ENCODE measurements at regions not wholly inside any gene's neighbourhood (a gene's known extent, or its start where the extent isn't known, plus 50 kb on each side); places are given as distances from the start of the nearest gene placed in this dataset.

GRCh38 chr2:236673823-236674185 lies 104.2 kb downstream of the ACKR3 start:
- DNase-seq (ENCODE audit: low spot score): no peak

GRCh38 chr2:236674238-236674637 lies 104.6 kb downstream of the ACKR3 start:
- DNase-seq (ENCODE audit: low spot score): no peak

GRCh38 chr2:236674646-236675045 lies 105.0 kb downstream of the ACKR3 start:
- no peak for DNase-seq (ENCODE audit: low spot score)

- DNase-seq (ENCODE audit: low spot score): no peak
These were observed 105.4 kb downstream of the ACKR3 start for GRCh38 chr2:236675051-236675450.

- no peak for DNase-seq (ENCODE audit: low spot score)
These were observed 105.9 kb downstream of the ACKR3 start for GRCh38 chr2:236675526-236675925.

GRCh38 chr2:236676136-236676873 lies 106.7 kb downstream of the ACKR3 start:
- no peak for DNase-seq (ENCODE audit: low spot score)

GRCh38 chr2:236677368-236677767 lies 107.7 kb downstream of the ACKR3 start:
- DNase-seq (ENCODE audit: low spot score): no peak

- DNase-seq (ENCODE audit: low spot score): no peak
These were observed 108.8 kb downstream of the ACKR3 start for GRCh38 chr2:236678307-236678975.

- no peak for DNase-seq (ENCODE audit: low spot score)
These were observed 110.5 kb downstream of the ACKR3 start for GRCh38 chr2:236679884-236680860.

- no peak for DNase-seq (ENCODE audit: low spot score)
These were observed 113.2 kb downstream of the ACKR3 start for GRCh38 chr2:236682651-236683422.

- peak; percentile 69 for DNase-seq (ENCODE audit: low spot score)
These were observed 115.1 kb downstream of the ACKR3 start for GRCh38 chr2:236684504-236685256.

GRCh38 chr2:236685361-236685760 lies 115.7 kb downstream of the ACKR3 start:
- no peak for DNase-seq (ENCODE audit: low spot score)

GRCh38 chr2:236685979-236686520 lies 116.4 kb downstream of the ACKR3 start:
- no peak for DNase-seq (ENCODE audit: low spot score)

- no peak for DNase-seq (ENCODE audit: low spot score)
These were observed 116.9 kb downstream of the ACKR3 start for GRCh38 chr2:236686561-236686960.

- no peak for DNase-seq (ENCODE audit: low spot score)
These were observed 117.8 kb downstream of the ACKR3 start for GRCh38 chr2:236687296-236687965.

- DNase-seq (ENCODE audit: low spot score): no peak
These were observed 118.5 kb downstream of the ACKR3 start for GRCh38 chr2:236688157-236688556.

GRCh38 chr2:236688563-236689392 lies 119.2 kb downstream of the ACKR3 start:
- no peak for DNase-seq (ENCODE audit: low spot score)

GRCh38 chr2:236689393-236689700 lies 119.7 kb downstream of the ACKR3 start:
- no peak for DNase-seq (ENCODE audit: low spot score)

- DNase-seq (ENCODE audit: low spot score): no peak
These were observed 120.4 kb downstream of the ACKR3 start for GRCh38 chr2:236689981-236690380.

All from iPS-NIHi11 (cell line).